GM23338 (cell line): ENCODE measurements at regions not wholly inside any gene's neighbourhood (a gene's known extent, or its start where the extent isn't known, plus 50 kb on each side); places are given as distances from the start of the nearest gene placed in this dataset.
A peak's percentile ranks its signal among the peaks of the same experiment; 100 is the strongest.

Experiments used
- ATAC-seq: fragments of 200-7000 bp; cut with Tn5 transposase; 3 replicates; pipeline ENCODE4 v1.9.1; 2020
- DNase-seq: peaks from one replicate; pipeline ENCODE4 v3.0.0-alpha.2; 2015; ENCODE audit warnings: low spot score
- H2AFZ ChIP-seq: fragments of 200-600 bp; sonication (generic); 2 replicates; pipeline ENCODE4 v1.8.0; 2016; ENCODE audit warnings: antibody characterized with exemption, mild to moderate bottlenecking, moderate library complexity
- H3F3A ChIP-seq: fragments of 200-600 bp; sonication (generic); replicated peaks from 2 replicates; pipeline ENCODE4 v1.8.0; 2017; ENCODE audit warnings: antibody characterized with exemption, mixed run types, low read depth
- H3K27ac ChIP-seq: fragments of 200-600 bp; sonication (generic); 2 replicates; pipeline ENCODE4 v1.6.1; 2016; ENCODE audit warnings: low read depth
- H3K27me3 ChIP-seq: fragments of 200-600 bp; sonication (generic); 2 replicates; pipeline ENCODE4 v1.8.0; 2016; ENCODE audit warnings: mild to moderate bottlenecking, mixed run types, moderate library complexity; ENCODE audit not compliant: insufficient read depth
- H3K36me3 ChIP-seq: fragments of 200-600 bp; sonication (generic); 2 replicates; pipeline ENCODE4 v1.8.0; 2016; ENCODE audit warnings: mild to moderate bottlenecking; ENCODE audit not compliant: insufficient read depth
- H3K4me1 ChIP-seq: fragments of 200-600 bp; sonication (generic); 2 replicates; pipeline ENCODE4 v1.8.0; 2016; ENCODE audit warnings: mild to moderate bottlenecking, moderate library complexity; ENCODE audit not compliant: insufficient read depth
- H3K4me2 ChIP-seq: fragments of 200-600 bp; sonication (generic); 2 replicates; pipeline ENCODE4 v1.7.1; 2017; ENCODE audit warnings: mixed run types
- H3K4me3 ChIP-seq: fragments of 200-600 bp; sonication (generic); 2 replicates; pipeline ENCODE4 v1.6.1; 2016; ENCODE audit warnings: mixed run types
- H3K79me2 ChIP-seq: fragments of 200-600 bp; sonication (generic); replicated peaks from 2 replicates; pipeline ENCODE4 v1.8.0; 2017; ENCODE audit warnings: mild to moderate bottlenecking; ENCODE audit not compliant: insufficient read depth
- H3K9me2 ChIP-seq: fragments of 200-600 bp; sonication (generic); 2 replicates; pipeline ENCODE4 v1.8.0; 2017; ENCODE audit not compliant: insufficient read depth
- H4K20me1 ChIP-seq: fragments of 200-600 bp; sonication (generic); replicated peaks from 2 replicates; pipeline ENCODE4 v1.8.0; 2017; ENCODE audit warnings: mild to moderate bottlenecking; ENCODE audit not compliant: insufficient read depth
- H3K27ac Mint-ChIP-seq: 2 replicates; pipeline ENCODE4 v1.8.0; 2020; ENCODE audit warnings: inconsistent platforms, mild to moderate bottlenecking, moderate library complexity, mixed read lengths
- H3K27me3 Mint-ChIP-seq: 3 replicates; pipeline ENCODE4 v1.8.0; 2022; ENCODE audit warnings: low read depth, mild to moderate bottlenecking, moderate library complexity, mixed read lengths, inconsistent platforms; ENCODE audit not compliant: insufficient read depth, poor library complexity
- H3K36me3 Mint-ChIP-seq: 3 replicates; pipeline ENCODE4 v1.8.0; 2021; ENCODE audit warnings: low read depth, mild to moderate bottlenecking, inconsistent platforms, moderate library complexity, mixed read lengths
- H3K4me1 Mint-ChIP-seq: 3 replicates; pipeline ENCODE4 v1.8.0; 2020; ENCODE audit warnings: mild to moderate bottlenecking, inconsistent platforms, mixed read lengths
- H3K4me3 Mint-ChIP-seq: 3 replicates; pipeline ENCODE4 v1.8.0; 2021; ENCODE audit warnings: moderate library complexity, mild to moderate bottlenecking, inconsistent platforms, mixed read lengths
- H3K9me3 Mint-ChIP-seq: 3 replicates; pipeline ENCODE4 v1.8.0; 2020; ENCODE audit warnings: moderate library complexity, mild to moderate bottlenecking, inconsistent platforms, mixed read lengths
- CREB1 ChIP-seq: fragments of 250-450 bp; sonication (Bioruptor Pico); IDR thresholded peaks from 2 replicates; pipeline ENCODE4 v1.5.0; 2020; ENCODE audit warnings: low read depth, mild to moderate bottlenecking, moderate library complexity
- CTCF ChIP-seq, 2 experiments: fragments of 200-600 bp in 1 of 2; sonication (generic) in 1 of 2; conservative IDR thresholded peaks; 2 replicates each; pipeline versions ENCODE4 v1.5.1 to v1.6.1; 2016 to 2017; ENCODE audit warnings: antibody characterized with exemption in 2 of 2, low read depth in 2 of 2, mild to moderate bottlenecking in 2 of 2, moderate library complexity in 1 of 2
- ETS1 ChIP-seq: IDR thresholded peaks from 2 replicates; pipeline ENCODE4 v1.6.1; 2016; ENCODE audit warnings: antibody characterized with exemption
- EZH2 ChIP-seq: fragments of 200-600 bp; sonication (generic); IDR thresholded peaks from one replicate; pipeline ENCODE4 v1.8.0; 2017; ENCODE audit warnings: antibody characterized with exemption, mild to moderate bottlenecking, low read depth; ENCODE audit not compliant: unreplicated experiment
- JUNB ChIP-seq: IDR thresholded peaks from one replicate; pipeline ENCODE4 v1.6.1; 2016; ENCODE audit warnings: antibody characterized with exemption; ENCODE audit not compliant: unreplicated experiment
- NANOG ChIP-seq: IDR thresholded peaks from 2 replicates; pipeline ENCODE4 v1.6.1; 2016; ENCODE audit warnings: antibody characterized with exemption, borderline replicate concordance
- POLR2AphosphoS5 ChIP-seq: IDR thresholded peaks from 2 replicates; pipeline ENCODE4 v1.6.1; 2016; ENCODE audit warnings: antibody characterized with exemption, low read depth
- ZNF114 ChIP-seq: fragments of 250-450 bp; sonication (Bioruptor Pico); IDR thresholded peaks from 2 replicates; pipeline ENCODE4 v1.5.0; 2020; ENCODE audit warnings: mild to moderate bottlenecking, moderate library complexity
- ZNF331 ChIP-seq: fragments of 250-450 bp; sonication (Bioruptor Pico); IDR thresholded peaks from 2 replicates; pipeline ENCODE4 v1.5.0; 2020; ENCODE audit warnings: low read depth, mild to moderate bottlenecking, moderate library complexity
- ZNF462 ChIP-seq: fragments of 250-450 bp; sonication (Bioruptor Pico); IDR thresholded peaks from 2 replicates; pipeline ENCODE4 v1.5.0; 2020; ENCODE audit warnings: mild to moderate bottlenecking, moderate library complexity

DNA sequence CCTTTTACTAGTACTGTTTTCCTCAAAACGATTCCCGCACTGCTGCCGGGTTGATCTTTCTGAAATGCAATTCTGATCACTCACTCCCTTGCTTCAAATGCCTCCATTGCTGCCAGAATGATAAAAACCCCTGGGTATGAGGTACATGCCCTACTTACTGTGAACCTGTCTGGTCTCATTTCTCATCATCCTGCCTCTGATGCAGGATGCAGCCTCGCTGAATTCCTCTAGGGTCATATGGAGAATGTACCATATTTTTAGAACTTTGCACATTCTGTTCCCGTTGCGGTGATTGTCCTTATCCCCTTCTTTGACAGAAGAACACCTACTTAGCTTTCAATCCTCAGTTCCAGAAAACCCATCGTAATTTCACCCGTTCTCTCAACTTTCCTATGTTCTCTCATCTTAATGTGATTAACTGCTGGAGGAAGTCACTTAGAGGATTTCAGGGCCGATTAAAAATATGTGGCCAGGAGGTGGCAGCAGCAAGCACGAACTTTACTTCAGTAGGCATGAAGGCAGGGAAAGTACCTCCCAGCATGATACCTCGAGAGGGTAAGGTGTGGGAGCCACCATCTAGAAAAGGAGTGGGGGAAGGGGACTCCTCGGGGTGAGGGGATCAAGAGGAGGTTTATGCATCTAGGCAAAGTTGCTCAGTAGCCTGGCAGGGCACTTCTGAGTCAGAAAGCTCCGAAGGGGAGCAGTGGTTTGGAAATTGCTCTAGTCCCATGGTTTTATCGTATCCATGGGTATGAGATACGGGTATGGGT is 361.5 kb upstream of the ZP4 start:
- no peaks in the 10 kb centered on the region for H3K27me3 ChIP-seq
- no peak overlapping the region for H3K4me2 ChIP-seq
- H3K4me3 ChIP-seq = no peak overlapping the region
- H3K36me3 ChIP-seq = no peaks in the 10 kb centered on the region
- Mint-ChIP-seq H3K4me3 (no peak overlapping the region), H3K9me3 (no peaks in the 10 kb centered on the region), H3K27ac (no peak overlapping the region), H3K27me3 (peaks cover 2% of the 10 kb centered on the region), H3K36me3 (peaks cover 4% of the 10 kb centered on the region; the same call in 1 of the 3 replicates), H3K4me1 (peaks cover 42% of the 10 kb centered on the region)
- H2AFZ ChIP-seq = no peak overlapping the region
- ATAC-seq (peak; percentile 93), DNase-seq (peak; percentile 91)
- no peaks in the 10 kb centered on the region for H3K9me2 ChIP-seq
- H3K27ac ChIP-seq = no peak overlapping the region
- no peaks in the 10 kb centered on the region for H3K79me2 ChIP-seq
- H3F3A ChIP-seq = no peaks in the 10 kb centered on the region
- H4K20me1 ChIP-seq = no peaks in the 10 kb centered on the region
- peaks cover 28% of the 10 kb centered on the region for H3K4me1 ChIP-seq
- TF ChIP-seq POLR2AphosphoS5 (no peak), CTCF (conservative IDR thresholded peaks at IDR 0.05; ENCODE audit: low read depth in 2 of 2) (peak; percentile 81 to 90)

DNA sequence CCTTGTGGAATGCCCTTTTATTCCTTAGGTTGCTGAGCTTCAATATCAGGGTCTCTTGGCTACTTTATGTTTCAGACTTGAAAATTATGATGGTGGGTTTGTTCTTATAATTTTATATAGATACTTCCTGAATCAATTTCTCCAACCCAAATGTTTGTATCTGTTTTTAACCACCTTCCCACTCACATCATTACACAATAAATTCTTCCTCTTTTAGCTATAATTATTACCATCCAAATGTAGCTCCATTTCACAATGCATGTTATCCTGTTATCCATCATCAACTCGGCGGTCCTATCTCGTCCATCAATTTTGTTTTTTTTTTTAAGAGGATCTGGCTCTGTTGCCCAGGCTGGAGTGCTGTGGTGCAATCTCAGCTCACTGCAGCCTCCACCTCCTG is 357.6 kb upstream of the ZP4 start:
- ATAC-seq (no peak), DNase-seq (no peak)
- no peak overlapping the region for H3K4me3 Mint-ChIP-seq
- no peaks in the 10 kb centered on the region for H3K79me2 ChIP-seq
- H3F3A ChIP-seq = no peaks in the 10 kb centered on the region
- no peaks in the 10 kb centered on the region for H3K36me3 ChIP-seq
- H3K4me1 Mint-ChIP-seq = peaks cover 17% of the 10 kb centered on the region
- no peak overlapping the region for H3K4me2 ChIP-seq
- H3K36me3 Mint-ChIP-seq = peaks cover 4% of the 10 kb centered on the region; the same call in 1 of the 3 replicates
- no peaks in the 10 kb centered on the region for H4K20me1 ChIP-seq
- H3K27me3 ChIP-seq = no peaks in the 10 kb centered on the region
- no peak overlapping the region for H3K27ac Mint-ChIP-seq
- no peak overlapping the region for H3K4me3 ChIP-seq
- no peaks in the 10 kb centered on the region for H3K9me2 ChIP-seq
- H3K9me3 Mint-ChIP-seq = no peaks in the 10 kb centered on the region
- no peak overlapping the region for H3K27ac ChIP-seq
- H2AFZ ChIP-seq = no peak overlapping the region
- peaks cover 1% of the 10 kb centered on the region for H3K4me1 ChIP-seq
- H3K27me3 Mint-ChIP-seq = peaks cover 2% of the 10 kb centered on the region
- TF ChIP-seq EZH2 = no peak
- no peak for TF ChIP-seq NANOG
- TF ChIP-seq CREB1 (CRISPR knock-in tag) = no peak
- no peak for TF ChIP-seq ZNF114 (CRISPR knock-in tag)
- no peak for TF ChIP-seq POLR2AphosphoS5
- no peak for TF ChIP-seq ETS1
- no peak for TF ChIP-seq ZNF331 (CRISPR knock-in tag)
- no peak for TF ChIP-seq JUNB
- TF ChIP-seq CTCF (conservative IDR thresholded peaks at IDR 0.05; ENCODE audit: low read depth in 2 of 2) = no peak
- no peak for TF ChIP-seq ZNF462 (CRISPR knock-in tag)
